RWPE2 (cell line): ENCODE measurements at regions not wholly inside any gene's neighbourhood (a gene's known extent, or its start where the extent isn't known, plus 50 kb on each side); places are given as distances from the start of the nearest gene placed in this dataset.

Experiments
- ATAC-seq: fragments of 200-7000 bp; cut with Tn5 transposase; 3 replicates; pipeline ENCODE4 v1.9.1; 2021; ENCODE audit warnings: low read depth
- DNase-seq: peaks from one replicate; pipeline ENCODE4 v3.0.0-alpha.2; 2020; ENCODE audit warnings: low spot score
- H3K27ac ChIP-seq: fragments of 450-650 bp; 2 replicates; pipeline ENCODE4 v1.5.1; 2017; ENCODE audit warnings: mild to moderate bottlenecking; ENCODE audit not compliant: poor library complexity, severe bottlenecking
- H3K27me3 ChIP-seq: fragments of 250-450 bp; sonication (Bioruptor Pico); 2 replicates; pipeline ENCODE4 v1.5.1; 2021; ENCODE audit warnings: mild to moderate bottlenecking, moderate library complexity; ENCODE audit not compliant: insufficient read depth, poor library complexity, severe bottlenecking
- H3K36me3 ChIP-seq: fragments of 250-450 bp; sonication (Bioruptor Pico); 2 replicates; pipeline ENCODE4 v1.5.1; 2020; ENCODE audit warnings: low read depth, mild to moderate bottlenecking, moderate library complexity
- H3K4me1 ChIP-seq: fragments of 250-450 bp; sonication (Bioruptor Pico); 2 replicates; pipeline ENCODE4 v1.5.1; 2021; ENCODE audit warnings: mild to moderate bottlenecking, moderate library complexity; ENCODE audit not compliant: insufficient read depth, poor library complexity, severe bottlenecking
- H3K4me3 ChIP-seq: fragments of 250-450 bp; sonication (Bioruptor Pico); 2 replicates; pipeline ENCODE4 v1.5.1; 2021; ENCODE audit warnings: mild to moderate bottlenecking, moderate library complexity; ENCODE audit not compliant: severe bottlenecking
- H3K9me3 ChIP-seq: fragments of 250-450 bp; sonication (Bioruptor Pico); 2 replicates; pipeline ENCODE4 v1.5.1; 2021; ENCODE audit warnings: mild to moderate bottlenecking, moderate library complexity; ENCODE audit not compliant: severe bottlenecking
- CTCF ChIP-seq: fragments of 450-650 bp; IDR thresholded peaks from one replicate; pipeline ENCODE4 v1.5.1; 2017; ENCODE audit warnings: mild to moderate bottlenecking, moderate library complexity; ENCODE audit not compliant: poor library complexity, severe bottlenecking

DNA sequence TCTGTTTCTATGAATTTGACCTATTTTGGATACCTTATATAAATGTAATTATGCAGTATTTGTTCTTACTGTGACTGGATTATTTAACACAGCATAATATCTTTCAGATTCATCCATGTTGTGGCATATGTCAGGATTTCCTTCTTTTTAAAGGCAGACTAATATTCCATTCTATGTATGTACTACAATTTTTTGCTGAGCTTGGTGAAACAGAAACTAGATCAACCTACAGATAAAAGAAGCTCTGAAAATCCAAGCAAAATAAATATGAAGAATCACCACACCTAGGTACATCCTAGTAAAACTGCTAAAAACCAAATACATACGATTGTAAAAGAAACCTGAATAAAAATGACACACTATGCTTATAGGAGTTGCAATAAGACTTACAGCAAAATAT lies 300.5 kb downstream of the HTR7 start:
- peaks cover 3% of the 10 kb centered on the region for H3K9me3 ChIP-seq
- no peak overlapping the region for H3K27ac ChIP-seq
- no peaks in the 10 kb centered on the region for H3K4me1 ChIP-seq
- ATAC-seq (no peak), DNase-seq (no peak)
- TF ChIP-seq CTCF, result no peak
- no peak overlapping the region for H3K4me3 ChIP-seq
- H3K36me3 ChIP-seq, result no peaks in the 10 kb centered on the region
- H3K27me3 ChIP-seq, result no peaks in the 10 kb centered on the region

GRCh38 chr10:90560331-90560730 lies 297.5 kb downstream of the HTR7 start:
- Histone ChIP-seq H3K4me1 (no peaks in the 10 kb centered on the region), H3K36me3 (no peaks in the 10 kb centered on the region), H3K27me3 (no peaks in the 10 kb centered on the region), H3K4me3 (no peak overlapping the region), H3K27ac (no peak overlapping the region), H3K9me3 (peaks cover 3% of the 10 kb centered on the region)
- ATAC-seq (no peak), DNase-seq (no peak)
- TF ChIP-seq CTCF, result no peak

DNA sequence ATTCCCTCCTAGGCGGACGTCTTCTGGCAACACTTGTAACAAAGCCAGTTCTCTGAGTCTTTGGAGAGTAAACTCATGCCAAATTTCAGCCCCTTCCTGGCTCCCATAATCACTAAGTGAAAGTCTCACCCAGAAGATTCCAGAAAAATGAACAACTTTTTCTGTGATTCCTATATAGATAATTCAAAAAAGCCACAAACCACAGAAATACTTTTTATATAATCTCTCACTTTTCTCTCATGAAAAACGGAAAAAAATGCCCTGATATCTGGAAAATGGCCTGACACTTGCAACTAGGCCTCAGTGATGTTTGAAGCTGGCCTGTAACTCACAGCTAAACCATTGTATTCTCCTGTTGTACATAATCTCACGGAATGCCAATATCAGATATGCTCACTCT lies 296.2 kb downstream of the HTR7 start:
- no peak for TF ChIP-seq CTCF
- ATAC-seq (no peak), DNase-seq (no peak)
- H3K27me3 ChIP-seq, result no peaks in the 10 kb centered on the region
- no peak overlapping the region for H3K27ac ChIP-seq
- no peaks in the 10 kb centered on the region for H3K36me3 ChIP-seq
- H3K4me1 ChIP-seq, result no peaks in the 10 kb centered on the region
- H3K4me3 ChIP-seq, result no peak overlapping the region
- peaks cover 3% of the 10 kb centered on the region for H3K9me3 ChIP-seq

GRCh38 chr10:90571481-90572258 lies 286.2 kb downstream of the HTR7 start:
- no peak for DNase-seq

More at GRCh38 chr10:90571481-90572258, 286.2 kb downstream of the HTR7 start:
- no peak for TF ChIP-seq CTCF
- ATAC-seq, result no peak
- H3K4me1 ChIP-seq, result no peaks in the 10 kb centered on the region
- H3K9me3 ChIP-seq, result no peaks in the 10 kb centered on the region
- H3K36me3 ChIP-seq, result no peaks in the 10 kb centered on the region
- no peak overlapping the region for H3K4me3 ChIP-seq
- no peaks in the 10 kb centered on the region for H3K27me3 ChIP-seq
- no peak overlapping the region for H3K27ac ChIP-seq
